ENCODE measurements at regions not wholly inside any gene's neighbourhood (a gene's known extent, or its start where the extent isn't known, plus 50 kb on each side); places are given as distances from the start of the nearest gene placed in this dataset.

DNA sequence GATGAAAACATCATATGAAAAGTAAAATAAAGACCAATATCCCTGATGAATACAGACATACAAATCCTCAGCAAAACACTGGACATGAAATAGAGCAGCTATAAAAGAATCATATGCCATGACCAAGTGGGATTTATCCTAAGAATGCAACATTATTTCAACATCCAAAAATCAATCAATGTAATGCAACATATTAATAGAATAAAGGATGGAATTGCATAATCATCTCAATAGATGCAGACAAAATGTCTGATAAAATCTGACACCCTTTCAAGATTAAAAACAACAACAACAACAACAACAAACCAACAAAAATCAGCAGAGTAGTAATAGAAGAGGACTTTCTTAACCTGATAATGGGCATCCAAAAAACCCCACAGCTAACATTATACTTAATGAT, 63.8 kb upstream of the IL1R1 start:
- in situ Hi-C loops (cut with MboI; ENCODE audit: low pct_ligation_motif_present in 1 of 4, low pct_unique_long_range_greater_than_20kb in 1 of 4, low sequenced_read_pairs in 3 of 4) (no loop called here), intact Hi-C loops (cut with DNase I; ENCODE audit: low total_unique reads) (no loop called here)
- no peaks in the 10 kb centered on the region for H3K27me3 ChIP-seq
- H3K9me3 ChIP-seq: no peaks in the 10 kb centered on the region
- DNase-seq: no peak
- H3K27ac ChIP-seq: no peak overlapping the region
- H3K36me3 ChIP-seq: no peaks in the 10 kb centered on the region
- H3K4me3 ChIP-seq: no peak overlapping the region
- H3K4me1 ChIP-seq: peaks cover 0 to 7% (median 6%) of the 10 kb centered on the region in 4 donors
- no peak for TF ChIP-seq EP300 (IDR thresholded peaks at IDR 0.05; ENCODE audit: low read depth)
- TF ChIP-seq POLR2A (IDR thresholded peaks at IDR 0.05): no peak
- TF ChIP-seq, protein P1, sequence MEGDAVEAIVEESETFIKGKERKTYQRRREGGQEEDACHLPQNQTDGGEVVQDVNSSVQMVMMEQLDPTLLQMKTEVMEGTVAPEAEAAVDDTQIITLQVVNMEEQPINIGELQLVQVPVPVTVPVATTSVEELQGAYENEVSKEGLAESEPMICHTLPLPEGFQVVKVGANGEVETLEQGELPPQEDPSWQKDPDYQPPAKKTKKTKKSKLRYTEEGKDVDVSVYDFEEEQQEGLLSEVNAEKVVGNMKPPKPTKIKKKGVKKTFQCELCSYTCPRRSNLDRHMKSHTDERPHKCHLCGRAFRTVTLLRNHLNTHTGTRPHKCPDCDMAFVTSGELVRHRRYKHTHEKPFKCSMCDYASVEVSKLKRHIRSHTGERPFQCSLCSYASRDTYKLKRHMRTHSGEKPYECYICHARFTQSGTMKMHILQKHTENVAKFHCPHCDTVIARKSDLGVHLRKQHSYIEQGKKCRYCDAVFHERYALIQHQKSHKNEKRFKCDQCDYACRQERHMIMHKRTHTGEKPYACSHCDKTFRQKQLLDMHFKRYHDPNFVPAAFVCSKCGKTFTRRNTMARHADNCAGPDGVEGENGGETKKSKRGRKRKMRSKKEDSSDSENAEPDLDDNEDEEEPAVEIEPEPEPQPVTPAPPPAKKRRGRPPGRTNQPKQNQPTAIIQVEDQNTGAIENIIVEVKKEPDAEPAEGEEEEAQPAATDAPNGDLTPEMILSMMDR (IDR thresholded peaks at IDR 0.05): no peak
- no peak for TF ChIP-seq POLR2AphosphoS5 (IDR thresholded peaks at IDR 0.05)

DNA sequence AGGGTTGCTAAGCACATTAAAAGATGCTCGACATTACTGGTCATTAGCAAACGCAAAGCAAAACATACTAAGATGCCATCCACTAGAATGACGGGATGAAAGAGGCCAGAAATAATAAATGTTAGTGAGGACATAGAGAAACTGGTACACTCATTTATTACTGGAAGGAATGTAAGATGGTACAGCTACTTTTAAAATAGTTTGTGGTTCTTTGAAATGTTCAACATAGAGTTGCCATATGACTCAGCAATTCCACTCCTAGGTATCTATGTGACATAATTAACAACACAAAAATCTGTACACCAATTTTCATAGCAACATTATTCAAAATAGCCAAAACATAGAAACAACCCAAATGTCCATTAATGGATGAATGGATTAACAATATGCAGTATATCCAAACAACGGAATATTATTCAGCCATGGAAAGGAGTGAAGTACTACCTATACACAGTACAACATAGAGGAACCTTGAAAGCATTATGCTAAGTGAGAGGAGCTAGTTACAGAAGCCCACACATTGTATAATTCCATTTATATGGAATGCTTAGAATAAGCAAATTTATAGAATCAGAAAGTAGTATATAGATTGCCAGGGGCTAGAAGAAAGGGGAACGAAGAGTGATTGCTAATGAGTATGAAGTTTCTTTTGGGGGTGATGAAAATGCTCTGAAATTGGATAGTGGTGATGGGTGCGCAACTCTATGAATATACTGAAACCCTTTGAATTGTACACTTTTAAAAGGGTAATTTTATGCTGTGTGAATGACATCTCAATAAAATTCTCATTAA, 61.9 kb upstream of the IL1R1 start:
- no peaks in the 10 kb centered on the region for H3K27me3 ChIP-seq
- H3K36me3 ChIP-seq: no peaks in the 10 kb centered on the region
- H3K4me1 ChIP-seq: peaks cover 0 to 7% (median 6%) of the 10 kb centered on the region in 4 donors
- TF ChIP-seq EP300 (IDR thresholded peaks at IDR 0.05; ENCODE audit: low read depth) (no peak), POLR2A (IDR thresholded peaks at IDR 0.05) (no peak), POLR2AphosphoS5 (IDR thresholded peaks at IDR 0.05) (no peak)
- TF ChIP-seq, protein P1 (IDR thresholded peaks at IDR 0.05): no peak
- no peaks in the 10 kb centered on the region for H3K9me3 ChIP-seq
- DNase-seq: no peak
- 82 to 90% methylated on average over 6 of the region's 6 CpGs for WGBS, 2 donors (ENCODE audit: low coverage in 1 of 2)
- in situ Hi-C loops (cut with MboI; ENCODE audit: low pct_ligation_motif_present in 1 of 4, low pct_unique_long_range_greater_than_20kb in 1 of 4, low sequenced_read_pairs in 3 of 4) (no loop called here), intact Hi-C loops (cut with DNase I; ENCODE audit: low total_unique reads) (no loop called here)
- H3K4me3 ChIP-seq: no peak overlapping the region
- H3K27ac ChIP-seq: no peak overlapping the region

DNA sequence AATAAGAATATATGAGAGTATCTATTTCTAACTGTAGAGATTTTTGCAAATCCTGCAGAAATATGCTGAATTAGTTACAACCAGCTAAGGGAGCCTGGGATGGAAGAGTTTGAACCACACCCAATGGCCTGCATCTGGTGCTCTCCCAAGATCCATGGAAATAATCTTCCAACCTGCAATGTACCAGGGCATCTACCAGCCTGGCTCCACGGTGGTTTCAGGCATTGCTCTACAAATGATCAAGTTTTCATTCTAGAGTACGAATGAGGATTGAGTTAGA, 61.4 kb upstream of the IL1R1 start:
- DNase-seq: no peak
- TF ChIP-seq, protein P1 (IDR thresholded peaks at IDR 0.05): no peak
- no peak for TF ChIP-seq POLR2AphosphoS5 (IDR thresholded peaks at IDR 0.05)
- no peak for TF ChIP-seq POLR2A (IDR thresholded peaks at IDR 0.05)
- TF ChIP-seq EP300 (IDR thresholded peaks at IDR 0.05; ENCODE audit: low read depth): no peak
- 79% methylated on average over 2 of the region's 2 CpGs; no CpG with 5 or more reads in 1 of the 2 donors for WGBS, 2 donors (ENCODE audit: low coverage in 1 of 2)

DNA sequence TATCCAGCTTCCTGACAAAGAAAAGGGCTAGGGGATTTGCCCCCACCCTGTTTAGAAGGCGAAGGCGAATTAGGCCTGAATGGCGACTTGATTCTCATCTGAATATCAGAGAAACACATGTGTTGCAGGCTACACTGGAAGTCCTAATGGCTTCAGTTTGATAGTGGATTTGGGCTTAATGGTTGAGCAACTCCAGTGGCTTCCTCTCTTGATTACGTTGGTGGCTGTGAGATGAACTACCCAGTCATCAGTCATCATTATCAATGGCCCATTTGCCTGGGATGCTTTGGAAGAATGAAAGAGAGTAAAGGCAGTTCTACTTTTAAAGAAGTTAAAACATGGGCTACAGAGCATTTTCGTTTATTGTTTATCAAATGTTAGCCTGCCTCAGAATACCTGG, 60.9 kb upstream of the IL1R1 start:
- Histone ChIP-seq H3K27me3 (no peaks in the 10 kb centered on the region), H3K4me3 (no peak overlapping the region), H3K9me3 (no peaks in the 10 kb centered on the region), H3K27ac (peak overlapping the region in 1 of 4 donors; percentile 68), H3K4me1 (peaks cover 0 to 7% (median 6%) of the 10 kb centered on the region in 4 donors), H3K36me3 (no peaks in the 10 kb centered on the region)
- TF ChIP-seq POLR2AphosphoS5 (IDR thresholded peaks at IDR 0.05) (no peak), POLR2A (IDR thresholded peaks at IDR 0.05) (no peak), EP300 (IDR thresholded peaks at IDR 0.05; ENCODE audit: low read depth) (no peak)
- TF ChIP-seq, protein P1 (IDR thresholded peaks at IDR 0.05): no peak
- 83 to 89% methylated on average over 1 to 5 of the region's 5 CpGs for WGBS, 2 donors (ENCODE audit: low coverage in 1 of 2)
- DNase-seq: no peak
- in situ Hi-C loops (cut with MboI; ENCODE audit: low pct_ligation_motif_present in 1 of 4, low pct_unique_long_range_greater_than_20kb in 1 of 4, low sequenced_read_pairs in 3 of 4) (no loop called here), intact Hi-C loops (cut with DNase I; ENCODE audit: low total_unique reads) (no loop called here)

More for the DNA sequence above, 61.4 kb upstream of the IL1R1 start:
- intact Hi-C loops (cut with DNase I; ENCODE audit: low total_unique reads) (no loop called here), in situ Hi-C loops (cut with MboI; ENCODE audit: low pct_ligation_motif_present in 1 of 4, low pct_unique_long_range_greater_than_20kb in 1 of 4, low sequenced_read_pairs in 3 of 4) (no loop called here)
- Histone ChIP-seq H3K4me1 (peaks cover 0 to 7% (median 6%) of the 10 kb centered on the region in 4 donors), H3K36me3 (no peaks in the 10 kb centered on the region), H3K27me3 (no peaks in the 10 kb centered on the region), H3K9me3 (no peaks in the 10 kb centered on the region), H3K27ac (no peak overlapping the region), H3K4me3 (no peak overlapping the region)
